HG03139 (cell line): ENCODE measurements at regions not wholly inside any gene's neighbourhood (a gene's known extent, or its start where the extent isn't known, plus 50 kb on each side); places are given as distances from the start of the nearest gene placed in this dataset.
"Not testable (repeated sequence)": the region's sequence is repeated elsewhere in the genome, so short reads cannot be mapped to it uniquely, and the experiment has no call there.

ENCODE experiments used
- ATAC-seq: cut with Tn5 transposase; IDR thresholded peaks from one replicate; pipeline ENCODE4 v1.9.1; 2021; ENCODE audit not compliant: unreplicated experiment

DNA sequence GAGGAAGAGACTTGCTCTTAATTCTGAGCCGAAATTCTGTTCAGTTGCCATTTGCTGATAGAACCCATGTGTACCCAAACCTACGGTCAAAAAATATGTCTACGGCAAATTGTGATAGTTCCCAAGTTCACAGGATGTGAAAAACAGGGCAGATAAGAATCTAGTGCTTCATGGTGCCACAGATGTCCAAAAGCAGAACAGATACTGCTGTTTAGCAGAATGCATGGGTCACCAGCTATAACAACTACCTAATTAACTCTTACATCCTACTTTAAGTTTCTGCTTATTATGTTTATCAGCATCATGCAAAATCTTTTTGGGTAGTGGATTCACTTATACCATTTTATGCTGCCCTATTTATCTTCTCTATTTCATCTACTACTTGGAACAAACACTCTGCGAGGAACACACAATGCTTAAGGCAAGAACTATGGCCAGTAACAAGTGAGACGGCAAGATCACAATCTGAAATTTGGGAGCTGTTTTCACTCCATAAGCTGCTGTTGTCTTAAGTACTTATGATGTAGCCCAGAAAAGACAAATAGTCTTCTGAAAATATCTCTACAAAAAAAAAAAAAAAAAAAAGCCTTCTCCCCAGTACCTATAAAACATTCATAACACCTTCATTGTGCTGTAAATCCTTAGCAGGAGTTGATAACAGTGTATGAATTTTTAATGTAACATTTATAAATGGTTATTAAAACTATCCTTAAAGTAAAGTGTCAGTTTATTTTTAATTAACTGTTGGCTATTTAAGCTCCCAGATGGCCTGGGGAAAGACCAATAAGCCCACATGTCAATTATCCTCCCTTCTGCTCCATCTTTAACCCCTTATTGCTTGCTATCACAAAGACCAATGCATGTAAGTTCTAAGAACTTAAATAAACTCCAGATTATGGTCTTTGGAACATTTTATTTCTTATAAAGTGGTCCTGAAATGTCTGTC, 232.3 kb downstream of the TLR4 start:
- peak; percentile 99 for ATAC-seq

DNA sequence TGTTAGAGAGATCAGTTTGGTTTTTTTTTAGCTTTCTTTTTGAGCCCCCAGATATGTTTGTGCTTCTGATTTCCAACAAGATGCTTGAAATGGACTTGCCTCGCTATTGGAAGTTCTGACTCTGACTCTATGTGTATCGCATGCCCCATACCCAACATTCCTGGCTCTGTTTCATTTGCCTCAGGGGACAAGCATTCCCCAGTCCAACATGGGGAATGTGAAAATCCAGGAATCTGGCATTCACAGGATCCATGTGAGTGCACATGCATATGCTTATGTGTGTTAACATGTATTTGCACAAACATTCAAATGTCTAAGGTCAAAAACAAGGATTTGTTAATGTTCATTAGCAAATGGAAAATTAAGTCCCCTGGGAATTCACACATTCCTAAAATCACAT, 233.9 kb downstream of the TLR4 start:
- ATAC-seq: no peak

GRCh38 chr9:117938896-117939295, 234.7 kb downstream of the TLR4 start:
- no peak for ATAC-seq

- ATAC-seq: not testable (repeated sequence)
Observed at GRCh38 chr9:117944750-117945149, 240.5 kb downstream of the TLR4 start.

DNA sequence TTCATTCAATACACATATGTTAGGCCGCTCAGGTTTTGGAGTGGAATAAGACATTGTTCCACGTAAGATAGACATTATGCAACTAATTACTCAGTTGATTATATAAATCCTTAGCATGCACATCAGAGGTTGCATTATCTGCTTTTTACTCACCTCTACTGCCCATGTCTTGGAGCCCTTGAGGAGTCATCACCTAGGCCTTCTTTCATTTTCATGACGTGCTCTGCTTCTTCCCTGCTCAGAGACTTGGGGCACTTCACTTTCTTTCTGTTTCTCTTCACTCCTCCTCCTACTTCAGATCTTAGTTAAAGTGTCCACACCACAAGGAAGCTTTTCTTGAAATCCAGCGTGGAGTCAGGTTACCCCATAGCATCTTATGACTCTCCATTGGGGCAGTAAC, 241.1 kb downstream of the TLR4 start:
- ATAC-seq: no peak

DNA sequence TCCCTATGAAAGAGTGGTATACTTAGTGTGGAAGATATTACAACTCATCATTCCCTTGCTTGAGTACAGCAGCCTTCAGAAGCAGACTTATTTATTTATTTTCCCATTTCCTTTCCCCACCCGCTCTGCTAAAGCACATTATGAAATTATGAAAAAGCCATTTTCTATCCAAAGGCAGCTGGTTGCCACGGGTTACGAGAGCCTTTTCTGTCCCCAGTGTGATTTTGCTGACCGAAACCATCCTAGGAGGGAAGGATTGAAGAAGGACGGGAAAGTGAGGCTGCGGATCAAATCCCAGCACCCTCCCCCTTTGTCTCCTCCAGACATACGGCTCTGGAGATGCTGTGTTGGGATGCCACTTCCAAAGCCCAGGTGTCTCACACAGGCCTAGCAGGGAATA, 246.9 kb downstream of the TLR4 start:
- ATAC-seq: no peak

DNA sequence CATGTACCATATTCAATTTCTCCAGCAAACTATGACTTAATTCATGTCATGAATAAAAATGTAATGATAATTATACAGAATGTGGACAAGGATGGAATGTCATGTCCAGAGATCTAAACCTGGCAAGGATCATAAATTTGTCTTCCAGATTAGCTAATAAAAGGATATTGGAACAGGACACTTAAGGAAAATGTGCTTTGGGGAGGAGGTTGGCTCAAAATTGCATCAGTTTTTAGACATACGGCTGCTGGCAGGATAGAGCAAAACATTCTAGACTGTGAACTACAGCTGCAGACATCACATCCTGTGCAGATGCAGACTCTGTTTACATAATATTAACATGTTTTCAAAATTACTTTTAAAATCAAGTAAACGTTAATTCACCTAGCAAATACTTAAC, 248.4 kb downstream of the TLR4 start:
- ATAC-seq: no peak

DNA sequence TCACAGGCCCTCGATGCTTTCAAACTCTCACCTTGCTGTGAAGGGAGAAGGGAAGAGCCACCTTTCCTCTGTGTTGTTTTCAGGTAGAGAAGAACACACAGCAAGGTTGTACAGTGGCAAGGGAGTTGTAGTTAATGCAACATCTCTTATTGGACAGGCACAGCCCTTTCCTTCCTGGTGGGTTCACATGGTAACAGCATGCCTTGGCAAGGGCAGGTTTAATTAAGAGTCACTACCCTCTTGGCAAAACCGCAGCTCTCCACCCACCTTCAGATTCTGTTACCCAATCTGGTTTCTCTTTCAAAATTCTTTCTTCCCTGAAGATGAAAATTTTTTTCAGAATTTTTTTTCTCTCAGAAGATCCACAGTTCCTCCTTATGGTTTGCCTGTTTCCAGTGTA, 253.1 kb downstream of the TLR4 start:
- no peak for ATAC-seq

- no peak for ATAC-seq
Observed at GRCh38 chr9:117958726-117959125, 254.5 kb downstream of the TLR4 start.

- ATAC-seq: no peak
Observed at GRCh38 chr9:117963493-117964090, 259.4 kb downstream of the TLR4 start.

DNA sequence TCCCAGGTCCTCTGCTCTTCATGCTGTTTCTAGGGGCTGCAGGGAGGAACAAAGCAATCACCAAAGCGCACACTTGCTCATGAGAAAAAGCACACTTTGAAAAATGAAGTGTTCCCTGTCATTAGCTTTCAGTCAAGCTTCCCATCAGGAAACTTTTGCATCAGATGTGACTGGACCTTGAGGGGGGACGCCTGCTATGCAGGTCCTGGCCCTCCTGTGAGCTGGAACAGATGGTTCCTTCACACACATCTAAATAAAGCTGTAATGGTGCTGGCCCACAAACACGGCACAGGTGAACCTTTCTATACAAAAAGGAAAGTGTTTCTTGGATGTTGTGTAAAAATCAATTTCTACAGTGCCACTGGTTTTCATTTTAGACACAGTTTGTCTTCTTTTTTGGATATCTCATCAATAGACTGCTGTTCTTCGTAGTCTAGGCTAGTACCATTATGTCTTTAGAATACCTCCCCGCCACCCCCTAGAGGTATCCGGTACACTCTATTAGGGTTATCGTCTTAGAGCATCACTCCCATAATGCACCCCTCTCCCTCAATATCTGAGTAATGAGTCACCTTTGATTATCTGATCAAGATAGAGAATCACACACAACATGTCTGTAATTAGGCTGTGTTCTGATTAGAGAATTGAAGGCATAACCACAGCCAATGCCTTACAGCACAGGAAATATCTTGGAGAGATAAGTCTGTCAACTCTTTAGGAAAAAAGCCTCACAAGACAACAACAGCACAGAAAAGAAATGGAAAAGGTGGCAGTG, 266.3 kb downstream of the TLR4 start:
- no peak for ATAC-seq

- no peak for ATAC-seq
Observed at GRCh38 chr9:117974108-117974507, 269.9 kb downstream of the TLR4 start.

DNA sequence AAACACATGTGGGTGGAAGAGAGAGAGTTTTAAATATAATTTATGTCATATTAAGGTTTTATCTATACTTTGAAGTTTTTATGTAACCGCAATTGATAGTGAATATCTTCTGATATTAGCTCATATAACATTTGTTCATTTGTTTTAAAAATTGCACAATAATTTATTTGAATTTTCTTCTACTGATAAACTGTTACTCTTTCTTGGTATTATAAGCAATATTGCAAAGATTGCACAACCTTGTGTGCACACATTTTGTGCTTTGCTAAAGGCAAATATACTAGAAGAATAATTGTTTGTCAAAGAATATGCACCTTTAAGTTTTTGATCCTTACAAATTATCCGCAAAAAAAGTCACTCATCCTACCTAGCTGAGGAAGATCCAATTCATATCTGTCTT, 275.7 kb downstream of the TLR4 start:
- no peak for ATAC-seq

DNA sequence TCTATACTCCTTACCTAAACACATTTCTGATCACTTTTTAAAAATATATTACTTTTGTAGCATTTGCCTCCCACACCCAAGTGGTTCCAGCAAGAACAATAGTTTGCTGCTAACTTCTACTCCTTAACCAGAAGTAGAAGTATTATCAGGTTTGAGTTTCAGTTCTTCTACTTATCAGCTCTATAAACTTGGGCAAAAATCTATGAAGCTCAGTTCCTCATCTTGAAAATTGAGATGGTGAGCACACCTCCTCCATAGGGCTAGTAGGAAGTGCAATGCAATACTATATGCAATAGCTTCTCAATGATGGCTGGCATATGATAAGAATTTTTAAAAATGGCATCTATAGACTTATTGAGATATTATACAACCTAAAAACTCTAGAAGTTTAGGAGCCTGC, 283.7 kb downstream of the TLR4 start:
- ATAC-seq: no peak

DNA sequence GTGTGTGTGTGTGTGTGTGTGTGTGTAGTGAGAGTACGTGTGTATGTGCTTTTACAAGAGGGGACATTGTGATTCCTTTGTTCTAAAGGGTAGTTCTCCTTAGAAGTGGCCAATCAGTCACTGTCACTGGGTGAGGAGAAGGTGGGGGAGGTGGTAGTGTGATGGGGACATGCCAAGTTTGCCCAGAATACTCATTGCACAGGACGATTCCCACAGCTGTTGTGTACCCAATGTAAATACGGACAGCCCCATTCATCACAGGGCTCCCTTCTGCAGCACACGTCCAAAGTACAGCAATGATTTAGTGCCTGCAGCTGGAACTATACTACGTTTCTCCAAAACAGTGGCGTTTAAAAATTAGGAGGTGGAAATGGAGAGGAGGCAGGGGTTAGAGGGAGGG, 287.8 kb downstream of the TLR4 start:
- ATAC-seq: no peak

- ATAC-seq: no peak
Observed at GRCh38 chr9:118000581-118000980, 296.4 kb downstream of the TLR4 start.

GRCh38 chr9:118003240-118003639, 299.0 kb downstream of the TLR4 start:
- no peak for ATAC-seq

DNA sequence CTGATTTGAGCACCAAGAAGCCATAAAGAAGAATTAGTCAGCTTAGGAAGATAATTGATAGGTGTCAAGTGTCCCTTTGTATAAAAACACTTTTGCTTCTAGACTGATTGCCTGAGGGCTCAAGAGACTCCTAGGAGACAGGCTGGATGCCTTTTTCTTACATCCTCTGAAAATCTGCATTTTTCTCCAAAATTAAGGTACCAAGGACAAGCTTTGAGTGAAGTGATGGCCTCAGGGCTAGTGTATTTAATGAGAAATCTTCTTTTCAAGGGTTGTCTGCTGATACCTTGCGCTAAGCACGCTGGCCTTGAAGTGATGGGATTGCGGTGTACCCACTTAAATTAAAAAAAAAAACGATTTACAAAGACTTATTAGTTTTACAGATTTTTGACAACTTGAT, 304.0 kb downstream of the TLR4 start:
- ATAC-seq: no peak

- no peak for ATAC-seq
Observed at GRCh38 chr9:118009614-118010013, 305.4 kb downstream of the TLR4 start.

DNA sequence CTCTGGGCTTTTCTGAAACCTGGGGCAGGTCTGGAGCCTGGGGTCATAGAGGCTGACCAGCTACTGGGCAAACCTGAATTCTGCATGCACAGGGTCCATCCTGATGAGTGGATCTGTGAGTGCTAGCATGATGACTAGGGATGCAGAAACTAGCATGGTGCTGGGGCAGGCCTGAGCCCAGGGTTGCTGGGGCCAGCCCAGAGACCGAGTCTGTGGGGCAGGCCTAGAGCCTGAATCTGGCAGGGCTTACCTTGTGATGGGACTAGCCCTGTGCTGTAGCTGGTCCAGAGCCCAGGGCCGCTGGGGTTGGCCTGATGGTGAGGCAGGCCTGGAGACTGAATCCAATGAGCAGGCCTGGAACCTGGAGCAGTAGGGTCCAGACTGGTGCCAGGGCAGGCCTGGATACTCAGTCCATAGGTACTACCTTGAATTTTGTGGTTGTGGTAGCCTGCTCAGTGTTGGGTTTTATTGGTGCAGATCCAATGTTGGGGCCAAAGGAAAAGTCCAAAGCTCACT, 313.5 kb downstream of the TLR4 start:
- ATAC-seq: no peak

GRCh38 chr9:118023644-118024043, 319.4 kb downstream of the TLR4 start:
- no peak for ATAC-seq

DNA sequence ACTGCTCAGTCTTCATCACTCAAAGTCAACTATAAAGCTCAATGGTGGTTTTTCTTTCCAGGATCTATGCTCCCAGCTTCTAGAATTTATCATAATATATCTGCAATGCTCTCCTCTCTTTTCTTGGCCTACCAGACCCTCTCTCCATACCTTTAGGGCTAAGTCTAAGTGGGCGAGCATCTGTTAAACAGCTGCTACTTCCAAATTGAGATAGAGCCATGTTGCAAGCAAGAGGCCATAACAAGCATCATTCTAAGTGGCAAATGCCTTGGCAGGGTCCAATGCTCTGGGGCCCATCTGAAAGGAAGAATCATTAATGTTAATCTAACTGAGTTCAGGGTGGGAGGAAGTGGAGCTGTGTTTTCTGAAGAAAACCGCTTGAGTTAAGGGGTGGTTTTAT, 324.0 kb downstream of the TLR4 start:
- ATAC-seq: no peak
